Uterus (tissue), 2 donors: ENCODE measurements at regions not wholly inside any gene's neighbourhood (a gene's known extent, or its start where the extent isn't known, plus 50 kb on each side); places are given as distances from the start of the nearest gene placed in this dataset.

Source experiments
- CTCF ChIP-seq, 4 experiments: fragments of 200-600 bp in 2 of 4; fragments of 450-650 bp in 2 of 4; sonication (generic) in 2 of 4; IDR thresholded peaks; one replicate each; pipeline ENCODE4 v1.5.1; 2016 to 2019; ENCODE audit warnings: antibody characterized with exemption in 4 of 4, mild to moderate bottlenecking in 2 of 4, moderate library complexity in 1 of 4
- POLR2A ChIP-seq, 2 donors: fragments of 450-650 bp; IDR thresholded peaks; one replicate each; pipeline ENCODE4 v1.6.1; 2016; ENCODE audit warnings: antibody characterized with exemption in 2 of 2, mild to moderate bottlenecking in 1 of 2, moderate library complexity in 1 of 2

- TF ChIP-seq CTCF (IDR thresholded peaks at IDR 0.05), result no peak
- TF ChIP-seq POLR2A (IDR thresholded peaks at IDR 0.05), result no peak
Observed at GRCh38 chr3:176562331-176562730, 635.0 kb downstream of the TBL1XR1 start.
